Heart left ventricle (tissue), 16 donors: ENCODE measurements at regions not wholly inside any gene's neighbourhood (a gene's known extent, or its start where the extent isn't known, plus 50 kb on each side); places are given as distances from the start of the nearest gene placed in this dataset.
A peak's percentile ranks its signal among the peaks of the same experiment; 100 is the strongest.

Source experiments
- ATAC-seq, 4 donors: fragments of 200-7000 bp; cut with Tn5 transposase; one replicate each; pipeline ENCODE4 v1.9.1; 2020 to 2022; ENCODE audit warnings: moderate library complexity in 4 of 4, mild to moderate bottlenecking in 3 of 4, moderate number of reproducible peaks in 1 of 4
- DNase-seq, 5 donors: peaks; one replicate each; pipeline ENCODE4 v3.0.0-alpha.2; 2020
- H3K27ac ChIP-seq, 12 donors: fragments of 200-600 bp; sonication (generic) in 4 of 12; one replicate each; pipeline versions ENCODE4 v1.5.0 to v1.8.0; 2016 to 2022; ENCODE audit warnings: mild to moderate bottlenecking in 2 of 12
- H3K27me3 ChIP-seq, 9 donors: fragments of 200-600 bp; sonication (generic) in 2 of 9; one replicate each; pipeline versions ENCODE4 v1.5.1 to v1.8.0; 2016 to 2022; ENCODE audit warnings: mild to moderate bottlenecking in 3 of 9
- H3K36me3 ChIP-seq, 9 donors: fragments of 200-600 bp; sonication (generic) in 2 of 9; one replicate each; pipeline versions ENCODE4 v1.5.0 to v1.8.0; 2018 to 2022; ENCODE audit warnings: mild to moderate bottlenecking in 2 of 9
- H3K4me1 ChIP-seq, 12 donors: fragments of 200-600 bp; sonication (generic) in 4 of 12; one replicate each; pipeline versions ENCODE4 v1.5.0 to v1.8.0; 2016 to 2022; ENCODE audit warnings: mild to moderate bottlenecking in 3 of 12
- H3K4me3 ChIP-seq, 12 donors: fragments of 200-600 bp; sonication (generic) in 4 of 12; one replicate each; pipeline versions ENCODE4 v1.5.0 to v1.8.0; 2017 to 2022; ENCODE audit warnings: mild to moderate bottlenecking in 9 of 12, moderate library complexity in 4 of 12
- H3K9me3 ChIP-seq, 12 donors: fragments of 200-600 bp; sonication (generic) in 4 of 12; one replicate each; pipeline versions ENCODE4 v1.5.0 to v1.8.0; 2016 to 2022; ENCODE audit warnings: mild to moderate bottlenecking in 1 of 12
- POLR2A ChIP-seq, 2 donors: fragments of 450-650 bp; IDR thresholded peaks; one replicate each; pipeline ENCODE4 v1.6.1; 2017; ENCODE audit warnings: antibody characterized with exemption in 2 of 2, mild to moderate bottlenecking in 2 of 2, moderate library complexity in 2 of 2
- WGBS, 4 donors: extraction: QIAGEN DNeasy Blood & Tissue Kit in 2 of 4; methylation state at CpG; one replicate each; pipeline versions ENCODE4 v1.1.5 to v1.1.7; 2013 to 2018; 5-methylcytosine and 5-hydroxymethylcytosine counted together
- intact Hi-C, 10 donors: fragments of 100-400 bp; cut with DNase I; formaldehyde crosslinking; loops; one replicate each; pipeline versions ENCODE4 v1.11.1 to v1.14.2; 2022
- TF ChIP-seq, protein P1 (sequence below), 12 donors: fragments of 200-600 bp; sonication (generic) in 4 of 12; IDR thresholded peaks; one replicate each; pipeline versions ENCODE4 v1.5.0 to v1.8.0; 2018 to 2022; ENCODE audit warnings: antibody characterized with exemption in 12 of 12, mild to moderate bottlenecking in 5 of 12
- donor health status: ischemic (EF 13 %, LVEDD 7.1; RV severe dilation, severe dysfunction).
- donor health status: healthy with polysubstance abuse.
- donor health status: DM: no; HTN: yes; CAD: no.
- donor health status: DM: no; HTN: no; CAD: no.
- donor health status: ischemic (EF 25% LVEDD 6.9; RV normal size, moderate dysfunction).
- donor health status: ischemic (EF 25% LVEDD 5.7; RV mildly dilated, moderate dysfunction).
- donor health status: healthy.
- donor health status: DM: yes; HTN: yes; CAD: no.
- donor health status: ischemic (EF 35%, LVEDD 5.7; RV mildly dilated, moderate dysfunction).
- donor health status: nonischemic (EF 11% LVEDD 7.7; RV severe dilation, severe dysfunction).
- donor health status: DM: yes; HTN: yes; CAD: no.
- donor health status: PGD.
- donor health status: ischemic (EF 29% LVEDD 5.4; RV normal size, mild dysfunction).
- donor health status: nonischemic (EF 23%, LVEDD 6.1; RV moderate dilation, normal function).

GRCh38 chr4:125021189-125021588 is 293.6 kb upstream of the FAT4 start:
- peaks cover 0 to 10% (median 0%) of the 10 kb centered on the region in 12 donors for H3K9me3 ChIP-seq
- intact Hi-C loops: no loop called here
- TF ChIP-seq, protein P1, sequence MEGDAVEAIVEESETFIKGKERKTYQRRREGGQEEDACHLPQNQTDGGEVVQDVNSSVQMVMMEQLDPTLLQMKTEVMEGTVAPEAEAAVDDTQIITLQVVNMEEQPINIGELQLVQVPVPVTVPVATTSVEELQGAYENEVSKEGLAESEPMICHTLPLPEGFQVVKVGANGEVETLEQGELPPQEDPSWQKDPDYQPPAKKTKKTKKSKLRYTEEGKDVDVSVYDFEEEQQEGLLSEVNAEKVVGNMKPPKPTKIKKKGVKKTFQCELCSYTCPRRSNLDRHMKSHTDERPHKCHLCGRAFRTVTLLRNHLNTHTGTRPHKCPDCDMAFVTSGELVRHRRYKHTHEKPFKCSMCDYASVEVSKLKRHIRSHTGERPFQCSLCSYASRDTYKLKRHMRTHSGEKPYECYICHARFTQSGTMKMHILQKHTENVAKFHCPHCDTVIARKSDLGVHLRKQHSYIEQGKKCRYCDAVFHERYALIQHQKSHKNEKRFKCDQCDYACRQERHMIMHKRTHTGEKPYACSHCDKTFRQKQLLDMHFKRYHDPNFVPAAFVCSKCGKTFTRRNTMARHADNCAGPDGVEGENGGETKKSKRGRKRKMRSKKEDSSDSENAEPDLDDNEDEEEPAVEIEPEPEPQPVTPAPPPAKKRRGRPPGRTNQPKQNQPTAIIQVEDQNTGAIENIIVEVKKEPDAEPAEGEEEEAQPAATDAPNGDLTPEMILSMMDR (IDR thresholded peaks at IDR 0.05): no peak
- TF ChIP-seq POLR2A (IDR thresholded peaks at IDR 0.05): no peak
- H3K4me3 ChIP-seq: no peak overlapping the region
- DNase-seq (no peak), ATAC-seq (no peak)
- H3K4me1 ChIP-seq: no peaks in the 10 kb centered on the region
- no peaks in the 10 kb centered on the region for H3K27me3 ChIP-seq
- H3K36me3 ChIP-seq: no peaks in the 10 kb centered on the region
- 51 to 80% (median 61%) methylated on average over 1 of the region's 1 CpG for WGBS, 4 donors
- H3K27ac ChIP-seq: no peak overlapping the region

DNA sequence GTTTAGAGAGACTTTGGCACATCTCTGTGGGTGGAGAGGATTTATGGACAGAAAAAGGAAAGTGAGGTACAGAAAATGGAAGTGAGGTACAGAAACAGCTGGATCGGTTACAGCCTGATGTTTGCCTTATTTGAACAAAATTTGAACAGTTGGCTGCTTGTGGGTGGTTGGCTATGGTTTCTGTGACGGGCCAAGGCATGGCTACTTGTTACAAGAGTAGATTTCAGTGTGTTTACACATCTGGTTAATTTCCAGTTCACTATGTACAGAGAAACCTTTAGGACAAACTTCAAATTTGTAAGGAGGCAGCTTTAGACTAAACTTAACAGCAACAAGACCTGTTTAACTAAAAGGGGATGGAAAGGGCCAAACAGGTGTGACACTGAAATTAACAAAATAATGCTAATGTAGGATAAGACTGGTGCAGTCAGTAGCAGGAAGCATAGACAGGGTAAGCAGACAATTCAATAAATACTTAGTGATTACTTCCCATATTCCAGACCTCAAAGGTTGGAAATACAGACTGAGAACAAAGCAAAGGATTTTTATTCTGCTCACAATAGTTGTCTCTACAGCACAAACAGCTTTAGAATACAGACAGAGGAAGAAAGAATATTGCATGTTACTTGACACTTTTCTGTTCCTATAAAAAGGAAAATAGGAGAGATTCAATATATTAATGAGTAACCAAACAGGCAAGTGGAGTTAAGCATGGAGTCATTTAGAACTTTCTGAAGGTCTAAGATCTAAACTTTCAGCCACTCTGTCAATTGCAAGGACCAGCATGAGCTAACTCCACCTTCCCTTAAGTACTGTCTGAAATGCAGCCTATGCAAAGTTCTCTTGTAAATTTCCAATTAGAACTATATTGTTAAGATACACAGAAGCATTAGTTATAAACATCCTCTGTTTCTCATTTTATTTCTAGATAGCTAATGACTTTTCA is 294.4 kb upstream of the FAT4 start:
- 90 to 95% (median 91%) methylated on average over 2 of the region's 2 CpGs for WGBS, 4 donors
- no peak for DNase-seq
- H3K27me3 ChIP-seq: no peaks in the 10 kb centered on the region
- no peaks in the 10 kb centered on the region for H3K4me1 ChIP-seq
- TF ChIP-seq POLR2A (IDR thresholded peaks at IDR 0.05): no peak
- TF ChIP-seq, protein P1 (IDR thresholded peaks at IDR 0.05): no peak
- intact Hi-C loops: no loop called here
- no peak for ATAC-seq
- H3K27ac ChIP-seq: no peak overlapping the region
- H3K9me3 ChIP-seq: peaks cover 0 to 10% (median 0%) of the 10 kb centered on the region in 12 donors
- no peaks in the 10 kb centered on the region for H3K36me3 ChIP-seq
- no peak overlapping the region for H3K4me3 ChIP-seq

DNA sequence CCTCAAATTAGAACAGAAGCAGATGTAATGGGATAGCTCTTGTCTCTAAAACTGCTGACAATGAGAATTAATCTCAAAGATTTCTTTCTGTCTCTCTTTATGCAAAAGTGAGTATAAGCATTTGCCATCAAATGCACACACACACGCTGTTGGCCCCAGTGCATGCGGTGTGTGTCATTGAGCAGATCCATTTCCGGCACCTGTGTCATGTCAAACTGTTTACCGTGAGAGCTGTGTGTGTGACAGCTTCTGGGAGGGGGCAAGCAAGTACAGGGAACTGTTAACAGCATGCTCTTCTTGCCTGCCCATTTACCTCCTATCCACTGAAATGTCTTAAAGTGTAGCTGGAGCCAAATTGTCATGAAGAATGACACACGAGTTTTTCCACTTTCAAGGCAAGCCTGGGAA is 297.9 kb upstream of the FAT4 start:
- peak in 1 of 5 donors; percentile 25 for DNase-seq

GRCh38 chr4:125013891-125014290 is 300.9 kb upstream of the FAT4 start:
- no peaks in the 10 kb centered on the region for H3K4me1 ChIP-seq
- H3K9me3 ChIP-seq: peaks cover 0 to 3% (median 0%) of the 10 kb centered on the region in 12 donors
- no peaks in the 10 kb centered on the region for H3K36me3 ChIP-seq
- intact Hi-C loops: no loop called here
- no peak overlapping the region for H3K4me3 ChIP-seq
- H3K27me3 ChIP-seq: no peaks in the 10 kb centered on the region
- TF ChIP-seq, protein P1 (IDR thresholded peaks at IDR 0.05): no peak
- no peak for TF ChIP-seq POLR2A (IDR thresholded peaks at IDR 0.05)
- H3K27ac ChIP-seq: no peak overlapping the region
- ATAC-seq (no peak), DNase-seq (no peak)
- 76 to 92% (median 81%) methylated on average over 1 of the region's 1 CpG for WGBS, 4 donors

More for the DNA sequence above, 297.9 kb upstream of the FAT4 start:
- intact Hi-C loops: no loop called here
- Histone ChIP-seq H3K27me3 (no peaks in the 10 kb centered on the region), H3K4me1 (no peaks in the 10 kb centered on the region), H3K36me3 (no peaks in the 10 kb centered on the region), H3K4me3 (no peak overlapping the region), H3K27ac (no peak overlapping the region), H3K9me3 (peaks cover 0 to 10% (median 0%) of the 10 kb centered on the region in 12 donors)
- TF ChIP-seq POLR2A (IDR thresholded peaks at IDR 0.05): no peak
- TF ChIP-seq, protein P1 (IDR thresholded peaks at IDR 0.05): no peak
- 34 to 56% (median 37%) methylated on average over 5 of the region's 5 CpGs for WGBS, 4 donors
- ATAC-seq: peak in 1 of 4 donors; percentile 57
